Heart right ventricle (tissue), 16 donors: ENCODE measurements at regions not wholly inside any gene's neighbourhood (a gene's known extent, or its start where the extent isn't known, plus 50 kb on each side); places are given as distances from the start of the nearest gene placed in this dataset.

Experiments used
- ATAC-seq, 8 donors: fragments of 200-7000 bp; cut with Tn5 transposase; one replicate each; pipeline ENCODE4 v1.9.1; 2020; ENCODE audit warnings: mild to moderate bottlenecking in 8 of 8, moderate library complexity in 8 of 8, moderate number of reproducible peaks in 1 of 8
- DNase-seq, 2 donors: peaks; one replicate each; pipeline ENCODE4 v3.0.0-alpha.2; 2020
- H3K27ac ChIP-seq, 10 donors: fragments of 200-600 bp; sonication (generic) in 2 of 10; one replicate each; pipeline versions ENCODE4 v1.5.0 to v1.8.0; 2020 to 2022; ENCODE audit warnings: mild to moderate bottlenecking in 3 of 10
- H3K27me3 ChIP-seq, 7 donors: fragments of 200-600 bp; one replicate each; pipeline ENCODE4 v1.8.0; 2021 to 2022; ENCODE audit warnings: mild to moderate bottlenecking in 2 of 7
- H3K36me3 ChIP-seq, 9 donors: fragments of 200-600 bp; sonication (generic) in 1 of 9; one replicate each; pipeline versions ENCODE4 v1.5.0 to v1.8.0; 2020 to 2022; ENCODE audit warnings: mild to moderate bottlenecking in 2 of 9
- H3K4me1 ChIP-seq, 9 donors: fragments of 200-600 bp; sonication (generic) in 1 of 9; one replicate each; pipeline versions ENCODE4 v1.5.0 to v1.8.0; 2020 to 2022; ENCODE audit warnings: mild to moderate bottlenecking in 4 of 9
- H3K4me3 ChIP-seq, 10 donors: fragments of 200-600 bp; sonication (generic) in 2 of 10; one replicate each; pipeline versions ENCODE4 v1.5.0 to v1.8.0; 2020 to 2022; ENCODE audit warnings: mild to moderate bottlenecking in 7 of 10, moderate library complexity in 2 of 10
- H3K9me3 ChIP-seq, 11 donors: fragments of 200-600 bp in 10 of 11; sonication (generic) in 2 of 11; one replicate each; pipeline versions ENCODE4 v1.5.0 to v1.8.0; 2013 to 2022; ENCODE audit warnings: mild to moderate bottlenecking in 2 of 11, control low read depth in 1 of 11, moderate library complexity in 1 of 11
- WGBS, 2 donors: extraction: QIAGEN DNeasy Blood & Tissue Kit; methylation state at CpG; one replicate each; pipeline ENCODE4 v1.1.7; 2013; ENCODE audit warnings: inconsistent platforms in 1 of 2; 5-methylcytosine and 5-hydroxymethylcytosine counted together
- intact Hi-C, 10 donors: fragments of 100-400 bp; cut with DNase I; formaldehyde crosslinking; loops; one replicate each; pipeline versions ENCODE4 v1.11.1 to v1.14.2; 2022
- TF ChIP-seq, protein P1 (sequence below), 9 donors: fragments of 200-600 bp; sonication (generic) in 2 of 9; IDR thresholded peaks; one replicate each; pipeline versions ENCODE4 v1.5.0 to v1.8.0; 2021 to 2022; ENCODE audit warnings: antibody characterized with exemption in 9 of 9, mild to moderate bottlenecking in 5 of 9, moderate library complexity in 1 of 9
- donor health status: Arrhythmogenic right ventricular cardiomyopathy.
- donor health status: ischemic (EF 13 %, LVEDD 7.1; RV severe dilation, severe dysfunction).
- donor health status: healthy with polysubstance abuse.
- donor health status: DM: no; HTN: yes; CAD: no.
- donor health status: DM: no; HTN: no; CAD: no.
- donor health status: ischemic (EF 25% LVEDD 6.9; RV normal size, moderate dysfunction).
- donor health status: ischemic (EF 25% LVEDD 5.7; RV mildly dilated, moderate dysfunction).
- donor health status: healthy.
- donor health status: DM: yes; HTN: yes; CAD: no.
- donor health status: Ischemic cardiomyopathy.
- donor health status: ischemic (EF 35%, LVEDD 5.7; RV mildly dilated, moderate dysfunction).
- donor health status: nonischemic (EF 11% LVEDD 7.7; RV severe dilation, severe dysfunction).
- donor health status: DM: yes; HTN: yes; CAD: no.
- donor health status: PGD.
- donor health status: ischemic (EF 29% LVEDD 5.4; RV normal size, mild dysfunction).
- donor health status: nonischemic (EF 23%, LVEDD 6.1; RV moderate dilation, normal function).

DNA sequence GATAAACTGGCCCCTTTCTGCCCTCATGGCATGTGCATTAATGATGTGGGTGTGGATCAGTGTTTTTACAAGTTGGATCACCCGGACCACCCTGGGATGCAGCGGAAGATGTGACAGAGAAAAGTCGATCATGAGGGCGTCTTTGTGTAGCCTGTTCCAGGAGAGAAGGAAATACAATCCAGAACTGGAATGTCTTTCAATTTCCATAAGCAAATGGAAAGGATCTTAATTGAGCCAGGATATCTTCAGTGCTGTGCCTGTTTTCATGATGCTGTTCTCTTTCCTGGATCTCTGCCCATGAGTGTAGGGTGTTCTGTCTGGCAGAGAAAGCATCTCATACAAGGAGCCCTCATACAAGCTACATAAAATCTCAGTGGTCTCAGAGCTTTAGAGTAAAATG lies 481.4 kb downstream of the XYLT1 start:
- peaks cover 0 to 7% (median 0%) of the 10 kb centered on the region in 9 donors for H3K4me1 ChIP-seq
- DNase-seq: no peak
- 70 to 74% methylated on average over 4 of the region's 4 CpGs for WGBS, 2 donors
- peaks cover 0 to 8% (median 0%) of the 10 kb centered on the region in 11 donors for H3K9me3 ChIP-seq
- H3K27me3 ChIP-seq: peaks cover 0 to 11% (median 0%) of the 10 kb centered on the region in 7 donors
- intact Hi-C loops: no loop called here
- no peaks in the 10 kb centered on the region for H3K36me3 ChIP-seq
- H3K27ac ChIP-seq: no peak overlapping the region
- no peak overlapping the region for H3K4me3 ChIP-seq
- TF ChIP-seq, protein P1, sequence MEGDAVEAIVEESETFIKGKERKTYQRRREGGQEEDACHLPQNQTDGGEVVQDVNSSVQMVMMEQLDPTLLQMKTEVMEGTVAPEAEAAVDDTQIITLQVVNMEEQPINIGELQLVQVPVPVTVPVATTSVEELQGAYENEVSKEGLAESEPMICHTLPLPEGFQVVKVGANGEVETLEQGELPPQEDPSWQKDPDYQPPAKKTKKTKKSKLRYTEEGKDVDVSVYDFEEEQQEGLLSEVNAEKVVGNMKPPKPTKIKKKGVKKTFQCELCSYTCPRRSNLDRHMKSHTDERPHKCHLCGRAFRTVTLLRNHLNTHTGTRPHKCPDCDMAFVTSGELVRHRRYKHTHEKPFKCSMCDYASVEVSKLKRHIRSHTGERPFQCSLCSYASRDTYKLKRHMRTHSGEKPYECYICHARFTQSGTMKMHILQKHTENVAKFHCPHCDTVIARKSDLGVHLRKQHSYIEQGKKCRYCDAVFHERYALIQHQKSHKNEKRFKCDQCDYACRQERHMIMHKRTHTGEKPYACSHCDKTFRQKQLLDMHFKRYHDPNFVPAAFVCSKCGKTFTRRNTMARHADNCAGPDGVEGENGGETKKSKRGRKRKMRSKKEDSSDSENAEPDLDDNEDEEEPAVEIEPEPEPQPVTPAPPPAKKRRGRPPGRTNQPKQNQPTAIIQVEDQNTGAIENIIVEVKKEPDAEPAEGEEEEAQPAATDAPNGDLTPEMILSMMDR (IDR thresholded peaks at IDR 0.05): no peak
- ATAC-seq: no peak

GRCh38 chr16:16991711-16992110 lies 479.0 kb downstream of the XYLT1 start:
- Histone ChIP-seq H3K36me3 (no peaks in the 10 kb centered on the region), H3K27ac (no peak overlapping the region), H3K27me3 (peaks cover 0 to 10% (median 5%) of the 10 kb centered on the region in 7 donors), H3K4me1 (peaks cover 0 to 7% (median 0%) of the 10 kb centered on the region in 9 donors), H3K4me3 (no peak overlapping the region), H3K9me3 (no peaks in the 10 kb centered on the region)
- TF ChIP-seq, protein P1 (IDR thresholded peaks at IDR 0.05): no peak
- ATAC-seq (no peak), DNase-seq (no peak)
- intact Hi-C loops: no loop called here
- WGBS, 2 donors: 88% methylated on average over 4 of the region's 4 CpGs

- no peak for ATAC-seq
- intact Hi-C loops: no loop called here
- Histone ChIP-seq H3K9me3 (no peaks in the 10 kb centered on the region), H3K36me3 (no peaks in the 10 kb centered on the region), H3K27ac (no peak overlapping the region), H3K4me1 (peaks cover 0 to 7% (median 0%) of the 10 kb centered on the region in 9 donors), H3K4me3 (no peak overlapping the region), H3K27me3 (peaks cover 0 to 11% (median 5%) of the 10 kb centered on the region in 7 donors)
- TF ChIP-seq, protein P1 (IDR thresholded peaks at IDR 0.05): no peak
- WGBS, 2 donors: 49 to 50% methylated on average over 13 of the region's 13 CpGs
- no peak for DNase-seq
Observed at GRCh38 chr16:16992975-16993765, 477.6 kb downstream of the XYLT1 start.

- WGBS, 2 donors: 71 to 80% methylated on average over 5 of the region's 5 CpGs
- Histone ChIP-seq H3K9me3 (no peaks in the 10 kb centered on the region), H3K4me1 (peaks cover 0 to 7% (median 0%) of the 10 kb centered on the region in 9 donors), H3K36me3 (no peaks in the 10 kb centered on the region), H3K27me3 (peaks cover 0 to 11% (median 5%) of the 10 kb centered on the region in 7 donors), H3K27ac (no peak overlapping the region), H3K4me3 (no peak overlapping the region)
- no peak for DNase-seq
- no peak for ATAC-seq
- intact Hi-C loops: no loop called here
- TF ChIP-seq, protein P1 (IDR thresholded peaks at IDR 0.05): no peak
Observed at GRCh38 chr16:16994831-16995230, 475.9 kb downstream of the XYLT1 start.
